RWPE2 (cell line): ENCODE measurements at regions not wholly inside any gene's neighbourhood (a gene's known extent, or its start where the extent isn't known, plus 50 kb on each side); places are given as distances from the start of the nearest gene placed in this dataset.

Experiments
- ATAC-seq: fragments of 200-7000 bp; cut with Tn5 transposase; 3 replicates; pipeline ENCODE4 v1.9.1; 2021; ENCODE audit warnings: low read depth
- DNase-seq: peaks from one replicate; pipeline ENCODE4 v3.0.0-alpha.2; 2020; ENCODE audit warnings: low spot score
- H3K27ac ChIP-seq: fragments of 450-650 bp; 2 replicates; pipeline ENCODE4 v1.5.1; 2017; ENCODE audit warnings: mild to moderate bottlenecking; ENCODE audit not compliant: poor library complexity, severe bottlenecking
- H3K27me3 ChIP-seq: fragments of 250-450 bp; sonication (Bioruptor Pico); 2 replicates; pipeline ENCODE4 v1.5.1; 2021; ENCODE audit warnings: mild to moderate bottlenecking, moderate library complexity; ENCODE audit not compliant: insufficient read depth, poor library complexity, severe bottlenecking
- H3K36me3 ChIP-seq: fragments of 250-450 bp; sonication (Bioruptor Pico); 2 replicates; pipeline ENCODE4 v1.5.1; 2020; ENCODE audit warnings: low read depth, mild to moderate bottlenecking, moderate library complexity
- H3K4me1 ChIP-seq: fragments of 250-450 bp; sonication (Bioruptor Pico); 2 replicates; pipeline ENCODE4 v1.5.1; 2021; ENCODE audit warnings: mild to moderate bottlenecking, moderate library complexity; ENCODE audit not compliant: insufficient read depth, poor library complexity, severe bottlenecking
- H3K4me3 ChIP-seq: fragments of 250-450 bp; sonication (Bioruptor Pico); 2 replicates; pipeline ENCODE4 v1.5.1; 2021; ENCODE audit warnings: mild to moderate bottlenecking, moderate library complexity; ENCODE audit not compliant: severe bottlenecking
- H3K9me3 ChIP-seq: fragments of 250-450 bp; sonication (Bioruptor Pico); 2 replicates; pipeline ENCODE4 v1.5.1; 2021; ENCODE audit warnings: mild to moderate bottlenecking, moderate library complexity; ENCODE audit not compliant: severe bottlenecking
- TF ChIP-seq, protein P1 (sequence below): fragments of 450-650 bp; IDR thresholded peaks from one replicate; pipeline ENCODE4 v1.5.1; 2017; ENCODE audit warnings: mild to moderate bottlenecking, moderate library complexity; ENCODE audit not compliant: poor library complexity, severe bottlenecking

DNA sequence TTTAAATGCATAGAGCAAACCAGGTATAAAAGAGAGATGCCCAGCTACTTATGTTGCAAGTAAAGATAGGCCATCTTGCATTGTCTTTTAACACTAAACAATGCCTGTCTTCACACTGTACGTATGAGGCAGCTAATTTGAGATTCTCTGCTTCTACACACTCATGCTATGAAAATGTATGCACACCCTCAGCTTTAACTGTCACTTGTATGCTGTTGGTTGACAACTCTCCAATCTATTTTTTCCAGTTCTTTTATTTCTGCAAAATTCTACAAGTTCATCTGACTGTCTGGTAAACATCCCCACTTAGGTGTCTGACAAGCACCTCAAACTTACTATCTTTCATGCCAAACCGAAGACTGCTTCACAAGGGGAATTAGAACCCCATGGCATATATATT, 131.7 kb upstream of the SOX9 start:
- ATAC-seq: no peak
- H3K36me3 ChIP-seq: no peaks in the 10 kb centered on the region
- no peak overlapping the region for H3K27ac ChIP-seq
- peaks cover 33% of the 10 kb centered on the region for H3K4me1 ChIP-seq
- no peak for DNase-seq
- no peak overlapping the region for H3K4me3 ChIP-seq
- no peaks in the 10 kb centered on the region for H3K27me3 ChIP-seq
- TF ChIP-seq, protein P1, sequence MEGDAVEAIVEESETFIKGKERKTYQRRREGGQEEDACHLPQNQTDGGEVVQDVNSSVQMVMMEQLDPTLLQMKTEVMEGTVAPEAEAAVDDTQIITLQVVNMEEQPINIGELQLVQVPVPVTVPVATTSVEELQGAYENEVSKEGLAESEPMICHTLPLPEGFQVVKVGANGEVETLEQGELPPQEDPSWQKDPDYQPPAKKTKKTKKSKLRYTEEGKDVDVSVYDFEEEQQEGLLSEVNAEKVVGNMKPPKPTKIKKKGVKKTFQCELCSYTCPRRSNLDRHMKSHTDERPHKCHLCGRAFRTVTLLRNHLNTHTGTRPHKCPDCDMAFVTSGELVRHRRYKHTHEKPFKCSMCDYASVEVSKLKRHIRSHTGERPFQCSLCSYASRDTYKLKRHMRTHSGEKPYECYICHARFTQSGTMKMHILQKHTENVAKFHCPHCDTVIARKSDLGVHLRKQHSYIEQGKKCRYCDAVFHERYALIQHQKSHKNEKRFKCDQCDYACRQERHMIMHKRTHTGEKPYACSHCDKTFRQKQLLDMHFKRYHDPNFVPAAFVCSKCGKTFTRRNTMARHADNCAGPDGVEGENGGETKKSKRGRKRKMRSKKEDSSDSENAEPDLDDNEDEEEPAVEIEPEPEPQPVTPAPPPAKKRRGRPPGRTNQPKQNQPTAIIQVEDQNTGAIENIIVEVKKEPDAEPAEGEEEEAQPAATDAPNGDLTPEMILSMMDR: no peak
- H3K9me3 ChIP-seq: no peaks in the 10 kb centered on the region

GRCh38 chr17:71993363-71993762, 127.5 kb upstream of the SOX9 start:
- H3K9me3 ChIP-seq: no peaks in the 10 kb centered on the region
- no peak for DNase-seq
- H3K36me3 ChIP-seq: no peaks in the 10 kb centered on the region
- ATAC-seq: no peak
- peaks cover 17% of the 10 kb centered on the region for H3K4me1 ChIP-seq
- no peak overlapping the region for H3K4me3 ChIP-seq
- no peaks in the 10 kb centered on the region for H3K27me3 ChIP-seq
- TF ChIP-seq, protein P1: no peak
- H3K27ac ChIP-seq: no peak overlapping the region

DNA sequence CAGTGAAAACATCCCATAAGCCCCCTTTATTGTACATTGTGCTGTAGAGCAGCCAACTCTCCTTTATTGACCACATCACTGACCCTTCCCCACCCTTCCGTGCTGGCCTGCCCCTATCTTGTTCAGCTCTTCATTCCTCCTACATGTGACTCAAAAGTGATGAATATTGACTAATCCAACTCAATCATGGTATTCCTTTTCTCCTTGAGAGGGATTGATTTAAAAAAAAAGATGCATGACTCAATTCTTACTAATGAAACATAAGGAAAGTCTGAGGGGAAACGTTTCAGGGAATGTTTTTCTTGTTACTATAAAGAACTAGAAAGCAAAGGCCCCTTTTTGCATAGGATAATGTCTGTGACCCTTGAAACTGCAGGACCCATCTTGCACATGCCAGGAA, 125.2 kb upstream of the SOX9 start:
- Histone ChIP-seq H3K4me3 (no peak overlapping the region), H3K9me3 (no peaks in the 10 kb centered on the region), H3K4me1 (peaks cover 17% of the 10 kb centered on the region), H3K36me3 (no peaks in the 10 kb centered on the region), H3K27ac (peak overlapping the region; percentile 62), H3K27me3 (no peaks in the 10 kb centered on the region)
- no peak for DNase-seq
- TF ChIP-seq, protein P1: no peak
- ATAC-seq: peak; percentile 94

DNA sequence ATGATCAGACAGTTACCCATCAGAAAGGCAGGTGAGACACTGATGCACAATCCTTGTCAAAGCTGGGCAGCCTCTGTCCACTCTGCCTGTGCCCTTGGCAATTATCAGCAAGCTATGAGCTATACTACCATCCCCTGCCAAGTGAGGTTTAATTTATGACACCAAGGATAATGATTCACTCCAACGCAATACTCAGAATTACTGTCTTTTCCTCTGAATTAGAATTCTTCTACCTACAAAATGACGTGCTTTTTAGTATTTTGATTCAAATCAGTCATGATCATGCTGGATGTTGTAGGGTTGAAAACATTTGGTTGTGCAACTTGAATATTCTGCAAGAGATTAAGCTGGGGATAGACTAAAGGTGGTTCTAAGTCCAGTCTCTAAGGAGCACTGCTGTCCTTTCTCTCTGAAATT, 116.8 kb upstream of the SOX9 start:
- TF ChIP-seq, protein P1: no peak
- ATAC-seq (peak; percentile 93), DNase-seq (peak; percentile 75)
- no peaks in the 10 kb centered on the region for H3K9me3 ChIP-seq
- H3K27me3 ChIP-seq: no peaks in the 10 kb centered on the region
- peaks cover 26% of the 10 kb centered on the region for H3K4me1 ChIP-seq
- no peak overlapping the region for H3K4me3 ChIP-seq
- peak overlapping the region; percentile 57 for H3K27ac ChIP-seq
- no peaks in the 10 kb centered on the region for H3K36me3 ChIP-seq

GRCh38 chr17:72004611-72005331, 116.0 kb upstream of the SOX9 start:
- Histone ChIP-seq H3K27me3 (no peaks in the 10 kb centered on the region), H3K4me3 (no peak overlapping the region), H3K36me3 (no peaks in the 10 kb centered on the region), H3K9me3 (no peaks in the 10 kb centered on the region), H3K4me1 (peaks cover 27% of the 10 kb centered on the region), H3K27ac (peak overlapping the region; percentile 57)
- ATAC-seq (no peak), DNase-seq (no peak)
- TF ChIP-seq, protein P1: no peak
